ENCODE measurements at regions not wholly inside any gene's neighbourhood (a gene's known extent, or its start where the extent isn't known, plus 50 kb on each side); places are given as distances from the start of the nearest gene placed in this dataset.

- no peak for ATAC-seq (ENCODE audit: low read depth)
Observed at GRCh38 chr5:24141046-24141445, 503.7 kb downstream of the CDH10 start.

DNA sequence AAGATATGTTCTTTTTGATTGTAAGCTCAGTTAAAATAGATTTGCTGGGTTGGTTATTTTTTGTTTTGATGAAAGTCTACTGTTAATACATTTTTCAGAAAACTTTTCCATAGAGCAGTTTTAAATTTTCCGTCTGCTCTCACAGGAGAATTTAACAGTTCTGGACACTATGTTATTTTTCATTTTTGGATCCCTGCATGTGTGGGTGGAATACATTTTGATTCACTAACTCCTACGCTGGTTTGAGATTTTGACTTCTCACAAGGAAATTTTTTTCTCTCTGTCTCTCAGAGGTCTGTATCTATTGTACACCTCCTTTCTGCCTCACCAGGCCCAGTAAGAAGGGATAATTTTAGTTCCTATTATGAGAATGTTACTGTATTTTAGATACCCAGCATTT lies 502.4 kb downstream of the CDH10 start:
- no peak for DNase-seq (ENCODE audit: low spot score)
- Histone ChIP-seq H3K36me3 (ENCODE audit: low read depth) (no peaks in the 10 kb centered on the region), H3K27ac (ENCODE audit: poor library complexity, severe bottlenecking) (no peak overlapping the region), H3K9me3 (ENCODE audit: severe bottlenecking) (no peaks in the 10 kb centered on the region), H3K27me3 (ENCODE audit: insufficient read depth, poor library complexity, severe bottlenecking) (no peaks in the 10 kb centered on the region), H3K4me3 (ENCODE audit: severe bottlenecking) (no peak overlapping the region), H3K4me1 (ENCODE audit: insufficient read depth, poor library complexity, severe bottlenecking) (no peaks in the 10 kb centered on the region)
- ATAC-seq (ENCODE audit: low read depth), result no peak
- TF ChIP-seq, protein P1, sequence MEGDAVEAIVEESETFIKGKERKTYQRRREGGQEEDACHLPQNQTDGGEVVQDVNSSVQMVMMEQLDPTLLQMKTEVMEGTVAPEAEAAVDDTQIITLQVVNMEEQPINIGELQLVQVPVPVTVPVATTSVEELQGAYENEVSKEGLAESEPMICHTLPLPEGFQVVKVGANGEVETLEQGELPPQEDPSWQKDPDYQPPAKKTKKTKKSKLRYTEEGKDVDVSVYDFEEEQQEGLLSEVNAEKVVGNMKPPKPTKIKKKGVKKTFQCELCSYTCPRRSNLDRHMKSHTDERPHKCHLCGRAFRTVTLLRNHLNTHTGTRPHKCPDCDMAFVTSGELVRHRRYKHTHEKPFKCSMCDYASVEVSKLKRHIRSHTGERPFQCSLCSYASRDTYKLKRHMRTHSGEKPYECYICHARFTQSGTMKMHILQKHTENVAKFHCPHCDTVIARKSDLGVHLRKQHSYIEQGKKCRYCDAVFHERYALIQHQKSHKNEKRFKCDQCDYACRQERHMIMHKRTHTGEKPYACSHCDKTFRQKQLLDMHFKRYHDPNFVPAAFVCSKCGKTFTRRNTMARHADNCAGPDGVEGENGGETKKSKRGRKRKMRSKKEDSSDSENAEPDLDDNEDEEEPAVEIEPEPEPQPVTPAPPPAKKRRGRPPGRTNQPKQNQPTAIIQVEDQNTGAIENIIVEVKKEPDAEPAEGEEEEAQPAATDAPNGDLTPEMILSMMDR (IDR thresholded peaks at IDR 0.05; ENCODE audit: poor library complexity, severe bottlenecking), result no peak

More at GRCh38 chr5:24141046-24141445, 503.7 kb downstream of the CDH10 start:
- Histone ChIP-seq H3K36me3 (ENCODE audit: low read depth) (no peaks in the 10 kb centered on the region), H3K27ac (ENCODE audit: poor library complexity, severe bottlenecking) (no peak overlapping the region), H3K27me3 (ENCODE audit: insufficient read depth, poor library complexity, severe bottlenecking) (no peaks in the 10 kb centered on the region), H3K9me3 (ENCODE audit: severe bottlenecking) (no peaks in the 10 kb centered on the region), H3K4me1 (ENCODE audit: insufficient read depth, poor library complexity, severe bottlenecking) (peaks cover under 1% of the 10 kb centered on the region), H3K4me3 (ENCODE audit: severe bottlenecking) (no peak overlapping the region)
- DNase-seq (ENCODE audit: low spot score), result no peak
- TF ChIP-seq, protein P1 (IDR thresholded peaks at IDR 0.05; ENCODE audit: poor library complexity, severe bottlenecking), result no peak

GRCh38 chr5:24145806-24146205 lies 499.0 kb downstream of the CDH10 start:
- no peaks in the 10 kb centered on the region for H3K4me1 ChIP-seq (ENCODE audit: insufficient read depth, poor library complexity, severe bottlenecking)
- no peaks in the 10 kb centered on the region for H3K27me3 ChIP-seq (ENCODE audit: insufficient read depth, poor library complexity, severe bottlenecking)
- H3K4me3 ChIP-seq (ENCODE audit: severe bottlenecking), result no peak overlapping the region
- ATAC-seq (ENCODE audit: low read depth) (no peak), DNase-seq (ENCODE audit: low spot score) (no peak)
- TF ChIP-seq, protein P1 (IDR thresholded peaks at IDR 0.05; ENCODE audit: poor library complexity, severe bottlenecking), result no peak
- H3K9me3 ChIP-seq (ENCODE audit: severe bottlenecking), result no peaks in the 10 kb centered on the region
- H3K36me3 ChIP-seq (ENCODE audit: low read depth), result no peaks in the 10 kb centered on the region
- no peak overlapping the region for H3K27ac ChIP-seq (ENCODE audit: poor library complexity, severe bottlenecking)

DNA sequence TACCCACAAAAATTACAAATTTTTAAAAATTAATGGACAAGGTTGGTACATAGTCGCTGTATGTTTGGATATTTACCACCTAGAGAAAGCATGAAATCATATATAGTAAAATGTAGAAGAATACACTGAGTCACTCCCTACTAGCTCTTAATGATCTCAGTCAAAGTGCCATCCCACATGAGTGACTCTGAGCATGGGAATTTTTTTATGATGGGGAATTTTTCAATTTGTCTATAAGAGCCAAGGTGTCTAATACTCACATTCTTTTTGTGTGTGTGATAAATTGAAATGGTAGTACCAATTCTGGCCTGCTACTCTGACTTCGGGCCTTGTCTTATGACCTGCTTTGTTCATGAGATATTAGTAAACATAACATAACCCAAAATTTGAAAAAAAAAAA lies 483.2 kb downstream of the CDH10 start:
- H3K9me3 ChIP-seq (ENCODE audit: severe bottlenecking), result no peaks in the 10 kb centered on the region
- ATAC-seq (ENCODE audit: low read depth) (peak; percentile 82), DNase-seq (ENCODE audit: low spot score) (no peak)
- TF ChIP-seq, protein P1 (IDR thresholded peaks at IDR 0.05; ENCODE audit: poor library complexity, severe bottlenecking), result no peak
- H3K4me1 ChIP-seq (ENCODE audit: insufficient read depth, poor library complexity, severe bottlenecking), result peaks cover 24% of the 10 kb centered on the region
- H3K27me3 ChIP-seq (ENCODE audit: insufficient read depth, poor library complexity, severe bottlenecking), result no peaks in the 10 kb centered on the region
- no peak overlapping the region for H3K4me3 ChIP-seq (ENCODE audit: severe bottlenecking)
- H3K27ac ChIP-seq (ENCODE audit: poor library complexity, severe bottlenecking), result peak overlapping the region; percentile 82
- H3K36me3 ChIP-seq (ENCODE audit: low read depth), result no peaks in the 10 kb centered on the region

DNA sequence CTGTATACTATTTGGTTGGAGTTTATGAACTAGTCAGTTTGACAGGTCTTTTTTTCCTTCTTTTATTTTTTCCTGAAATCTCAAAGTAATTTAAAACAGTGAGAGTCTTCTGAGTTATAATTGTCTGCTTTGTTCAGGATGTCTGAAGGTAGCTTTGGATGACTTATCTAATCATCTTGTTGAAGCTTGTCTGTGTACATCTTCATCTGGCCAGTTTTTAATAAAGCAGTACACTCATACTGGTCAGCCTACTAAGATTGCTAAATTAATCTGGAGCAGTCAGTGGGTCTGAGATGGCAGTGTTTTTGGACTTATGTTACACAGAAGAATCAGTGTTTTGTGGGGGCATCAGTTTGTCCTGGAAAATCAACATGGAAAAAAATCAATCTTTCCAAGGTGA lies 482.4 kb downstream of the CDH10 start:
- no peak for DNase-seq (ENCODE audit: low spot score)
- H3K9me3 ChIP-seq (ENCODE audit: severe bottlenecking), result no peaks in the 10 kb centered on the region
- peaks cover 25% of the 10 kb centered on the region for H3K4me1 ChIP-seq (ENCODE audit: insufficient read depth, poor library complexity, severe bottlenecking)
- H3K36me3 ChIP-seq (ENCODE audit: low read depth), result no peaks in the 10 kb centered on the region
- no peaks in the 10 kb centered on the region for H3K27me3 ChIP-seq (ENCODE audit: insufficient read depth, poor library complexity, severe bottlenecking)
- H3K4me3 ChIP-seq (ENCODE audit: severe bottlenecking), result no peak overlapping the region
- H3K27ac ChIP-seq (ENCODE audit: poor library complexity, severe bottlenecking), result peak overlapping the region; percentile 82
- ATAC-seq (ENCODE audit: low read depth), result peak; percentile 69
- TF ChIP-seq, protein P1 (IDR thresholded peaks at IDR 0.05; ENCODE audit: poor library complexity, severe bottlenecking), result no peak

Data from RWPE2 (cell line).